Calu3 (cell line): ENCODE measurements at regions not wholly inside any gene's neighbourhood (a gene's known extent, or its start where the extent isn't known, plus 50 kb on each side); places are given as distances from the start of the nearest gene placed in this dataset.

Experiments used
- BruUV-seq: library from RNA; stranded (reverse); fragments of 400-500 nt; replicated peaks from 2 replicates; lab custom pipeline; 2021; lab: Mats Ljungman, UMichigan
- CTCF ChIA-PET: fragments of 300-600 bp; sonication (Branson Sonifier 250); formaldehyde crosslinking; loops from one replicate; lab custom pipeline; 2022; ENCODE audit warnings: antibody characterized with exemption; lab: Charles Lee
- DNase-seq: peaks from one replicate; pipeline ENCODE4 v3.0.0; 2022
- H3K27ac Mint-ChIP-seq: one replicate; pipeline ENCODE4 v1.8.0; 2022; ENCODE audit warnings: mixed read lengths; ENCODE audit not compliant: unreplicated experiment
- H3K27me3 Mint-ChIP-seq: one replicate; pipeline ENCODE4 v1.8.0; 2022; ENCODE audit warnings: mixed read lengths; ENCODE audit not compliant: unreplicated experiment
- H3K36me3 Mint-ChIP-seq: one replicate; pipeline ENCODE4 v1.8.0; 2022; ENCODE audit warnings: mild to moderate bottlenecking, moderate library complexity, mixed read lengths; ENCODE audit not compliant: insufficient read depth, unreplicated experiment
- H3K4me1 Mint-ChIP-seq: one replicate; pipeline ENCODE4 v1.8.0; 2022; ENCODE audit warnings: mild to moderate bottlenecking, low read depth, mixed read lengths; ENCODE audit not compliant: unreplicated experiment
- H3K4me3 Mint-ChIP-seq: one replicate; pipeline ENCODE4 v1.8.0; 2022; ENCODE audit warnings: mild to moderate bottlenecking, low read depth, moderate library complexity, mixed read lengths; ENCODE audit not compliant: unreplicated experiment
- H3K9me3 Mint-ChIP-seq: one replicate; pipeline ENCODE4 v1.8.0; 2022; ENCODE audit warnings: low read depth, mixed read lengths; ENCODE audit not compliant: unreplicated experiment
- intact Hi-C: fragments of 100-400 bp; cut with micrococcal nuclease; formaldehyde crosslinking; loops from one replicate; pipeline ENCODE4 v1.10.0; 2022; ENCODE audit not compliant: unreplicated experiment
- TF ChIP-seq, protein P1 (sequence below): fragments of 200-600 bp; IDR thresholded peaks from one replicate; pipeline ENCODE4 v1.8.0; 2022; ENCODE audit warnings: antibody characterized with exemption; ENCODE audit not compliant: unreplicated experiment

- peaks cover 33% of the 10 kb centered on the region for H3K27me3 Mint-ChIP-seq
- H3K4me3 Mint-ChIP-seq = no peak overlapping the region
- CTCF ChIA-PET = no interaction called here
- H3K36me3 Mint-ChIP-seq = no peaks in the 10 kb centered on the region
- peaks cover 5% of the 10 kb centered on the region for H3K9me3 Mint-ChIP-seq
- H3K27ac Mint-ChIP-seq = no peak overlapping the region
- no TSS peak for BruUV-seq
- intact Hi-C loops = no loop called here
- TF ChIP-seq, protein P1, sequence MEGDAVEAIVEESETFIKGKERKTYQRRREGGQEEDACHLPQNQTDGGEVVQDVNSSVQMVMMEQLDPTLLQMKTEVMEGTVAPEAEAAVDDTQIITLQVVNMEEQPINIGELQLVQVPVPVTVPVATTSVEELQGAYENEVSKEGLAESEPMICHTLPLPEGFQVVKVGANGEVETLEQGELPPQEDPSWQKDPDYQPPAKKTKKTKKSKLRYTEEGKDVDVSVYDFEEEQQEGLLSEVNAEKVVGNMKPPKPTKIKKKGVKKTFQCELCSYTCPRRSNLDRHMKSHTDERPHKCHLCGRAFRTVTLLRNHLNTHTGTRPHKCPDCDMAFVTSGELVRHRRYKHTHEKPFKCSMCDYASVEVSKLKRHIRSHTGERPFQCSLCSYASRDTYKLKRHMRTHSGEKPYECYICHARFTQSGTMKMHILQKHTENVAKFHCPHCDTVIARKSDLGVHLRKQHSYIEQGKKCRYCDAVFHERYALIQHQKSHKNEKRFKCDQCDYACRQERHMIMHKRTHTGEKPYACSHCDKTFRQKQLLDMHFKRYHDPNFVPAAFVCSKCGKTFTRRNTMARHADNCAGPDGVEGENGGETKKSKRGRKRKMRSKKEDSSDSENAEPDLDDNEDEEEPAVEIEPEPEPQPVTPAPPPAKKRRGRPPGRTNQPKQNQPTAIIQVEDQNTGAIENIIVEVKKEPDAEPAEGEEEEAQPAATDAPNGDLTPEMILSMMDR = no peak
- no peaks in the 10 kb centered on the region for H3K4me1 Mint-ChIP-seq
- no peak for DNase-seq
These were observed 345.9 kb downstream of the BCL11B start for GRCh38 chr14:98926146-98926545.

DNA sequence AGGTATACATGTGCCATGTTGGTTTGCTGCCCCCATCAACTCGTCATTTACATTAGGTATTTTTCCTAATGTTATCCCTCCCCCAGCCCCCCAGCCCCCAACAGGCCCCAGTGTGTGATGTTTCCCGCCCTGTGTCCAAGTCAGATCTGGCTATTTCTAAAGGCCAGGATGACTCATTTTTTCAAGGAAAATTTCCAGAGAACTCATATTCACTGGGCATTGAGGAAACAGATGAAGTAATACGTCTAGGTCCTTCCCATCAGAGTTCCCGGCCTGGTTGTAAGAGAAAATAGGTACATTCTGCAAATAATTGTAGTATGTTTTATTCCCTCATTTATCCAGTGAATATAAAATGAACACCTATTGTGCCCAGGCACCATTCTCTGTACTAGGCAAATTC lies 345.2 kb downstream of the BCL11B start:
- peaks cover 4% of the 10 kb centered on the region for H3K9me3 Mint-ChIP-seq
- H3K4me1 Mint-ChIP-seq = no peaks in the 10 kb centered on the region
- no peak for DNase-seq
- H3K27ac Mint-ChIP-seq = no peak overlapping the region
- TF ChIP-seq, protein P1 = no peak
- peaks cover 26% of the 10 kb centered on the region for H3K27me3 Mint-ChIP-seq
- CTCF ChIA-PET = no interaction called here
- no peak overlapping the region for H3K4me3 Mint-ChIP-seq
- intact Hi-C loops = no loop called here
- no TSS peak for BruUV-seq
- no peaks in the 10 kb centered on the region for H3K36me3 Mint-ChIP-seq

DNA sequence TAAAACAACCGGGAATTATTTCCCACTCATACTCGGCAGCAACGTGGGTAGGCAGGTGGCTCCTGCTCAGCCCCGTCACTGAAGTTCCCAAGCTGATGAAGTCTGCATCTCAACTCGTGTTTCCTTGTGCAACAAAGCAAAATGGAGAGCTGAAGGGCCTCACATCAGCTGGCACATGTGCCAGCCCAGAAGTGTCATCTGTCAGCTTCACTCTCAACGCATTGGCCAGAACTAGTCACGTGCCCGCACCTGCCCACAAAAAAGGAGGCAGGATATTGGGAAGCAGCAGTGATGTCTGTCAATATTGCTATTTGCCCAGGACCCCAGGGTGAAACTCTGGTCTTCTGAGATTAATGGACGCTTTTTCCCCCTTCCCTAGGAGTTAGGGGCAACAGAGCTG lies 344.0 kb downstream of the BCL11B start:
- DNase-seq = no peak
- BruUV-seq = no TSS peak
- CTCF ChIA-PET = no interaction called here
- Mint-ChIP-seq H3K9me3 (no peaks in the 10 kb centered on the region), H3K27me3 (peaks cover 15% of the 10 kb centered on the region), H3K36me3 (no peaks in the 10 kb centered on the region), H3K4me1 (no peaks in the 10 kb centered on the region), H3K27ac (no peak overlapping the region), H3K4me3 (no peak overlapping the region)
- intact Hi-C loops = no loop called here
- TF ChIP-seq, protein P1 = no peak

DNA sequence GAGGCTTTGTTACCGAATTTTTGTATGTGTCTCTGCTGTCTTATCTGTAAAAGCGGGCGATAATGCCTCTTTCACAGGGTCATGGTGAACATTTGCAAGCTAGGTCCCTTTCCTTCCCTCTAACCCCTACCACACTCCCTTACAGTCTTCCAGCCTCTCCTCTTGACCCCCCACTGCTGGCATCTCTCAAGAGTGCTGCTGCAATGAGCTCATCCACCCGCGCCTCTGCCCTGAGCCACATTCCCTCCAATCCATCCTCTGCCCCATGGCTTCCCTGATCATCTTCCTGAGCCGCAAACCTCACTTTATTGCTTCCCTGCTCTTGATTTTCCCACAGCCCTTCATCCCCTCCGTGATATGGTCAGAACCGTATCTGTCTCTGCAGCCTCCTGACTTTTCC lies 343.6 kb downstream of the BCL11B start:
- H3K27ac Mint-ChIP-seq = no peak overlapping the region
- intact Hi-C loops = no loop called here
- no peaks in the 10 kb centered on the region for H3K36me3 Mint-ChIP-seq
- no peaks in the 10 kb centered on the region for H3K9me3 Mint-ChIP-seq
- H3K27me3 Mint-ChIP-seq = peaks cover 15% of the 10 kb centered on the region
- DNase-seq = no peak
- no peaks in the 10 kb centered on the region for H3K4me1 Mint-ChIP-seq
- BruUV-seq = no TSS peak
- CTCF ChIA-PET = no interaction called here
- H3K4me3 Mint-ChIP-seq = no peak overlapping the region
- TF ChIP-seq, protein P1 = no peak
